H1 (cell line): ENCODE measurements at regions not wholly inside any gene's neighbourhood (a gene's known extent, or its start where the extent isn't known, plus 50 kb on each side); places are given as distances from the start of the nearest gene placed in this dataset.

Experiments used
- CBX8 ChIP-seq: fragments of 300-800, 300-1000 bp; sonication (generic); IDR thresholded peaks from 2 replicates; pipeline ENCODE4 v1.7.1; 2016; ENCODE audit warnings: low read depth, low read length, borderline replicate concordance
- GABPA ChIP-seq: IDR thresholded peaks from 2 replicates; pipeline ENCODE4 v1.6.1; 2011; ENCODE audit warnings: mild to moderate bottlenecking, low read length, moderate library complexity, borderline replicate concordance; ENCODE audit not compliant: insufficient read depth
- HDAC2 ChIP-seq, 2 experiments: fragments of 300-600 bp in 1 of 2; sonication (generic) in 1 of 2; IDR thresholded peaks; 2 replicates each; pipeline ENCODE4 v1.6.1; 2011 to 2012; ENCODE audit warnings: low read depth in 2 of 2, low read length in 2 of 2, mild to moderate bottlenecking in 2 of 2, moderate library complexity in 2 of 2, borderline replicate concordance in 1 of 2, inconsistent platforms in 1 of 2
- KDM1A ChIP-seq: fragments of 200-600, 300-600 bp; sonication (generic); IDR thresholded peaks from 2 replicates; pipeline ENCODE4 v1.7.1; 2016; ENCODE audit warnings: mild to moderate bottlenecking, low read length, borderline replicate concordance
- RBBP5 ChIP-seq: IDR thresholded peaks from 2 replicates; pipeline ENCODE4 v1.7.1; 2012; ENCODE audit warnings: low read depth, mild to moderate bottlenecking, inconsistent platforms, low read length, moderate library complexity, borderline replicate concordance
- RFX5 ChIP-seq: IDR thresholded peaks from 2 replicates; pipeline ENCODE4 v1.6.1; 2011; ENCODE audit warnings: low read depth, low read length, improper control_type of control experiment, borderline replicate concordance
- SUZ12 ChIP-seq: fragments of 200-600 bp; sonication (generic); IDR thresholded peaks from 2 replicates; pipeline ENCODE4 v1.6.1; 2012; ENCODE audit warnings: mild to moderate bottlenecking, inconsistent platforms, low read length, moderate library complexity, mixed read lengths
- TBP ChIP-seq: IDR thresholded peaks from 2 replicates; pipeline ENCODE4 v1.6.1; 2011; ENCODE audit warnings: low read depth, low read length, improper control_type of control experiment

GRCh38 chr12:98059659-98060343 lies 455.6 kb upstream of the TMPO start (continued):
- TF ChIP-seq CBX8 (no peak), GABPA (no peak), KDM1A (no peak), RFX5 (no peak), SUZ12 (no peak), RBBP5 (no peak), HDAC2 (IDR thresholded peaks at IDR 0.05; ENCODE audit: borderline replicate concordance in 1 of 2, low read depth in 2 of 2, low read length in 2 of 2) (no peak), TBP (no peak)
